ENCODE measurements at regions not wholly inside any gene's neighbourhood (a gene's known extent, or its start where the extent isn't known, plus 50 kb on each side); places are given as distances from the start of the nearest gene placed in this dataset.

GRCh38 chr2:153227981-153228380, 250.6 kb downstream of the RPRM start:
- TF ChIP-seq CTCF (IDR thresholded peaks at IDR 0.05) (no peak), POLR2AphosphoS5 (IDR thresholded peaks at IDR 0.05; ENCODE audit: low read depth, low read length) (no peak), SIN3A (IDR thresholded peaks at IDR 0.05; ENCODE audit: borderline replicate concordance, insufficient read depth, low read depth, low read length) (no peak), REST (IDR thresholded peaks at IDR 0.05; ENCODE audit: insufficient read depth in 1 of 2, low read depth in 2 of 2, low read length in 1 of 2) (no peak), TCF7L2 (IDR thresholded peaks at IDR 0.05; ENCODE audit: low read depth, low read length) (no peak)

Measured in Panc1 (cell line).